HCT116 (cell line): ENCODE measurements at regions not wholly inside any gene's neighbourhood (a gene's known extent, or its start where the extent isn't known, plus 50 kb on each side); places are given as distances from the start of the nearest gene placed in this dataset.

ENCODE experiments used
- ATAC-seq: fragments of 200-7000 bp; cut with Tn5 transposase; 2 replicates; pipeline ENCODE4 v1.9.1; 2020; ENCODE audit warnings: mild to moderate bottlenecking, moderate library complexity
- BruUV-seq: library from RNA; stranded (reverse); fragments of 400-500 nt; replicated peaks from 2 replicates; lab custom pipeline; 2021; lab: Mats Ljungman, UMichigan
- CTCF ChIA-PET: fragments of 300-600 bp; sonication (Branson Sonifier 250); formaldehyde crosslinking; loops from one replicate; lab custom pipeline; 2021; ENCODE audit warnings: antibody characterized with exemption; lab: Charles Lee
- POLR2A ChIA-PET: fragments of 300-600, 350-600 bp; sonication (Branson Sonifier 250); formaldehyde crosslinking; loops from one replicate; lab custom pipeline; 2021; ENCODE audit warnings: antibody characterized with exemption; lab: Charles Lee
- RAD21 ChIA-PET, 2 experiments: fragments of 300-600 bp; sonication (Branson Sonifier 250); formaldehyde crosslinking; loops; one replicate each; lab custom pipeline; 2023; ENCODE audit warnings: low total read pairs in 2 of 2; ENCODE audit not compliant: uncharacterized antibody in 2 of 2, unreplicated experiment in 2 of 2, low non-redundant PET in 1 of 2; lab: Charles Lee
- DNase-seq: peaks from one replicate; pipeline ENCODE4 v3.0.0-alpha.2; 2010; ENCODE audit warnings: low read depth, low spot score
- H2AFZ ChIP-seq: fragments of 200-600 bp; shearing (Covaris generic), sonication (generic); 2 replicates; pipeline ENCODE4 v1.6.1; 2017; ENCODE audit warnings: low read depth, mixed run types, mixed read lengths, antibody characterized with exemption, low read length; ENCODE audit not compliant: poor library complexity, severe bottlenecking
- H3K27ac ChIP-seq: 2 replicates; pipeline ENCODE4 v1.5.1; 2012; ENCODE audit warnings: low read depth, low read length
- H3K27me3 ChIP-seq: fragments of 200-600 bp; sonication (generic); 2 replicates; pipeline ENCODE4 v1.6.1; 2016; ENCODE audit warnings: mixed run types, low read length, mixed read lengths; ENCODE audit not compliant: insufficient read depth
- H3K36me3 ChIP-seq, 2 experiments: fragments of 200-500 bp in 1 of 2; fragments of 200-600 bp in 1 of 2; sonication (Bioruptor generic) in 1 of 2; sonication (generic) in 1 of 2; 2 replicates each; pipeline versions ENCODE4 v1.5.1 to v1.6.1; 2014 to 2016; ENCODE audit warnings: low read length in 2 of 2, inconsistent platforms in 1 of 2, mixed read lengths in 1 of 2, mixed run types in 1 of 2; ENCODE audit not compliant: insufficient read depth in 2 of 2, control insufficient read depth in 1 of 2
- H3K4me1 ChIP-seq, 2 experiments: fragments of 200-600 bp in 1 of 2; sonication (generic) in 1 of 2; 2 replicates each; pipeline versions ENCODE4 v1.5.1 to v1.6.1; 2012 to 2017; ENCODE audit warnings: low read length in 2 of 2, inconsistent platforms in 1 of 2, mild to moderate bottlenecking in 1 of 2, mixed read lengths in 1 of 2, mixed run types in 1 of 2, moderate library complexity in 1 of 2; ENCODE audit not compliant: insufficient read depth in 2 of 2, control insufficient read depth in 1 of 2
- H3K4me2 ChIP-seq: fragments of 200-600 bp; sonication (generic); 2 replicates; pipeline ENCODE4 v1.6.1; 2017; ENCODE audit warnings: mixed run types, low read length, mixed read lengths
- H3K4me3 ChIP-seq, 2 experiments: fragments of 200-600 bp in 1 of 2; sonication (generic) in 1 of 2; replicated peaks in 1 of 2; 2 replicates each; pipeline ENCODE4 v1.5.1; 2011 to 2016; ENCODE audit warnings: low read length in 2 of 2, control low read depth in 1 of 2, low read depth in 1 of 2, mild to moderate bottlenecking in 1 of 2, mixed read lengths in 1 of 2, mixed run types in 1 of 2
- H3K79me2 ChIP-seq: fragments of 200-600 bp; sonication (generic); 2 replicates; pipeline ENCODE4 v1.6.1; 2017; ENCODE audit warnings: mild to moderate bottlenecking, mixed run types, low read length, moderate library complexity, mixed read lengths; ENCODE audit not compliant: insufficient read depth
- H3K9ac ChIP-seq: fragments of 200-600 bp; sonication (generic); 2 replicates; pipeline ENCODE4 v1.6.1; 2016; ENCODE audit warnings: low read length, mixed read lengths
- H3K9me2 ChIP-seq: fragments of 200-600 bp; sonication (generic), shearing (Covaris generic); 2 replicates; pipeline ENCODE4 v1.6.1; 2017; ENCODE audit warnings: mixed run types, mild to moderate bottlenecking, moderate library complexity; ENCODE audit not compliant: insufficient read depth
- H3K9me3 ChIP-seq, 2 experiments: fragments of 200-500 bp in 1 of 2; fragments of 200-600 bp in 1 of 2; sonication (Bioruptor generic) in 1 of 2; sonication (generic) in 1 of 2; 2 replicates each; pipeline ENCODE4 v1.6.1; 2014 to 2017; ENCODE audit warnings: low read length in 2 of 2, mixed read lengths in 2 of 2, inconsistent platforms in 1 of 2, low read depth in 1 of 2, mild to moderate bottlenecking in 1 of 2, mixed run types in 1 of 2, moderate library complexity in 1 of 2; ENCODE audit not compliant: control insufficient read depth in 1 of 2, insufficient read depth in 1 of 2
- H4K20me1 ChIP-seq: fragments of 200-600 bp; sonication (generic), shearing (Covaris generic); 2 replicates; pipeline ENCODE4 v1.6.1; 2017; ENCODE audit warnings: mixed run types, mild to moderate bottlenecking, moderate library complexity; ENCODE audit not compliant: insufficient read depth
- CBX3 ChIP-seq: IDR thresholded peaks from 2 replicates; pipeline ENCODE4 v1.6.1; 2012; ENCODE audit warnings: low read depth
- EGR1 ChIP-seq: IDR thresholded peaks from 2 replicates; pipeline ENCODE4 v1.6.1; 2012; ENCODE audit warnings: low read depth
- ELF1 ChIP-seq: IDR thresholded peaks from 2 replicates; pipeline ENCODE4 v1.6.1; 2012; ENCODE audit warnings: low read depth, borderline replicate concordance
- EZH2 ChIP-seq: fragments of 200-600 bp; sonication (generic); IDR thresholded peaks from 2 replicates; pipeline ENCODE4 v1.6.1; 2017; ENCODE audit warnings: antibody characterized with exemption, mixed run types
- EZH2phosphoT487 ChIP-seq: fragments of 200-600 bp; IDR thresholded peaks from 2 replicates; pipeline ENCODE4 v1.6.1; 2018; ENCODE audit warnings: antibody characterized with exemption, borderline replicate concordance
- FOSL1 ChIP-seq: IDR thresholded peaks from 2 replicates; pipeline ENCODE4 v1.6.1; 2012; ENCODE audit warnings: low read depth
- POLR2AphosphoS5 ChIP-seq: IDR thresholded peaks from 2 replicates; pipeline ENCODE4 v1.6.1; 2011; ENCODE audit warnings: mild to moderate bottlenecking, low read depth, low read length, moderate library complexity
- SIN3A ChIP-seq: IDR thresholded peaks from 2 replicates; pipeline ENCODE4 v1.6.1; 2012; ENCODE audit warnings: low read depth
- SP1 ChIP-seq: IDR thresholded peaks from 2 replicates; pipeline ENCODE4 v1.6.1; 2012; ENCODE audit warnings: low read depth
- YY1 ChIP-seq: IDR thresholded peaks from 2 replicates; pipeline ENCODE4 v1.6.1; 2011; ENCODE audit warnings: low read length, low read depth, moderate library complexity, mild to moderate bottlenecking; ENCODE audit not compliant: insufficient replicate concordance; ENCODE audit errors: extremely low read depth
- ZNF274 ChIP-seq: fragments of 200-500 bp; sonication (Bioruptor generic); IDR thresholded peaks from 2 replicates; pipeline ENCODE4 v1.6.1; 2014; ENCODE audit warnings: mild to moderate bottlenecking, low read depth, low read length, inconsistent platforms
- intact Hi-C: fragments of 100-400 bp; cut with micrococcal nuclease; formaldehyde crosslinking; loops from 2 replicates; pipeline ENCODE4 v1.10.0; 2022
- TF ChIP-seq, protein P1 (sequence below): IDR thresholded peaks from 2 replicates; pipeline ENCODE4 v1.6.1; 2012
- TF ChIP-seq, protein P2 (sequence below): IDR thresholded peaks from 2 replicates; pipeline ENCODE4 v1.6.1; 2012
- TF ChIP-seq, protein P3 (sequence below): IDR thresholded peaks from 2 replicates; pipeline ENCODE4 v1.6.1; 2011; ENCODE audit warnings: mild to moderate bottlenecking, low read length, moderate library complexity; ENCODE audit not compliant: insufficient replicate concordance; ENCODE audit errors: extremely low read depth

DNA sequence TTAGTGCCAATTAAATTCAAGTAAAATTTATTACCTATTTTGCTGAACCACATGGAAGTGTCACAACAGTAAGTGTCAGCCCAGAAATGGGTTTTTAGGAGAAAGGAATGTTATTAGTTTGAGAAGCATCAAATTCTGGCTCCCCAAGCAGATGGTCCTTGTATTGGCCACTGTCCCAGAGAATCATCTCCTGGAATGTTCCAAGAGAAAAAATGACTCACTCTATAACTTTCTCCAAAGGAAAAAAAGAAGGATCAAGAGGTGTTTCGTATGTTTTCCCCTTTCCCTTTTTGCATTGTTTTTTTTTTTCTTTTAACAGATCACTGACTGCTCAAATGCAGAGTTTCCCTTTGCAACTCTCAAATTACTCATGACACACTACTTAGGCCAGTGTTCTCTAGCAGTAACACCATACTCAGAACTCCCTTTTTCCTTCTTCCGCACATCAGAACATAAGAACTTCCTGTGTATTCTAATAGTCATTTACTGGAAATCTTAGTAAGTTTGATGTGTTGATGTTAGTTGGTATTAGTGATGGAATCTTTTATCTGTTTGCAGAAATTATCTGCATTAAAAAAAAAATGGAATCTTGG lies 390.3 kb downstream of the GPD2 start:
- Histone ChIP-seq H3K36me3 (no peaks in the 10 kb centered on the region), H3K27me3 (no peaks in the 10 kb centered on the region), H3K4me1 (no peaks in the 10 kb centered on the region), H3K9me2 (no peaks in the 10 kb centered on the region), H3K4me2 (no peak overlapping the region), H2AFZ (no peak overlapping the region), H3K79me2 (no peaks in the 10 kb centered on the region), H3K27ac (no peak overlapping the region), H3K9ac (no peak overlapping the region), H3K4me3 (no peak overlapping the region), H4K20me1 (no peaks in the 10 kb centered on the region), H3K9me3 (0 out of 4 replicates have a peak, but pooled peaks cover 0 to 3% of the 10 kb centered on the region in 2 experiments)
- TF ChIP-seq ZNF274 = no peak
- TF ChIP-seq YY1 = no peak
- TF ChIP-seq SIN3A = no peak
- no peak for TF ChIP-seq ELF1
- no peak for TF ChIP-seq CBX3
- TF ChIP-seq, protein P1, sequence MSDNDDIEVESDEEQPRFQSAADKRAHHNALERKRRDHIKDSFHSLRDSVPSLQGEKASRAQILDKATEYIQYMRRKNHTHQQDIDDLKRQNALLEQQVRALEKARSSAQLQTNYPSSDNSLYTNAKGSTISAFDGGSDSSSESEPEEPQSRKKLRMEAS = no peak
- no peak for TF ChIP-seq EZH2
- TF ChIP-seq, protein P2, sequence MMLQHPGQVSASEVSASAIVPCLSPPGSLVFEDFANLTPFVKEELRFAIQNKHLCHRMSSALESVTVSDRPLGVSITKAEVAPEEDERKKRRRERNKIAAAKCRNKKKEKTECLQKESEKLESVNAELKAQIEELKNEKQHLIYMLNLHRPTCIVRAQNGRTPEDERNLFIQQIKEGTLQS = no peak
- no peak for TF ChIP-seq EZH2phosphoT487
- TF ChIP-seq POLR2AphosphoS5 = no peak
- TF ChIP-seq EGR1 = no peak
- TF ChIP-seq, protein P3, sequence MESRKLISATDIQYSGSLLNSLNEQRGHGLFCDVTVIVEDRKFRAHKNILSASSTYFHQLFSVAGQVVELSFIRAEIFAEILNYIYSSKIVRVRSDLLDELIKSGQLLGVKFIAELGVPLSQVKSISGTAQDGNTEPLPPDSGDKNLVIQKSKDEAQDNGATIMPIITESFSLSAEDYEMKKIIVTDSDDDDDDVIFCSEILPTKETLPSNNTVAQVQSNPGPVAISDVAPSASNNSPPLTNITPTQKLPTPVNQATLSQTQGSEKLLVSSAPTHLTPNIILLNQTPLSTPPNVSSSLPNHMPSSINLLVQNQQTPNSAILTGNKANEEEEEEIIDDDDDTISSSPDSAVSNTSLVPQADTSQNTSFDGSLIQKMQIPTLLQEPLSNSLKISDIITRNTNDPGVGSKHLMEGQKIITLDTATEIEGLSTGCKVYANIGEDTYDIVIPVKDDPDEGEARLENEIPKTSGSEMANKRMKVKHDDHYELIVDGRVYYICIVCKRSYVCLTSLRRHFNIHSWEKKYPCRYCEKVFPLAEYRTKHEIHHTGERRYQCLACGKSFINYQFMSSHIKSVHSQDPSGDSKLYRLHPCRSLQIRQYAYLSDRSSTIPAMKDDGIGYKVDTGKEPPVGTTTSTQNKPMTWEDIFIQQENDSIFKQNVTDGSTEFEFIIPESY = no peak
- no peak for TF ChIP-seq FOSL1
- no peak for TF ChIP-seq SP1
- intact Hi-C loops = no loop called here
- POLR2A ChIA-PET = no interaction called here
- ATAC-seq (no peak), DNase-seq (no peak)
- CTCF ChIA-PET = no interaction called here
- BruUV-seq = no TSS peak
- RAD21 ChIA-PET = no interaction called here
